ENCODE measurements at regions not wholly inside any gene's neighbourhood (a gene's known extent, or its start where the extent isn't known, plus 50 kb on each side); places are given as distances from the start of the nearest gene placed in this dataset.

GRCh38 chr3:59192473-59192872 lies 142.6 kb upstream of the CFAP20DC start:
- TF ChIP-seq REST (IDR thresholded peaks at IDR 0.05; ENCODE audit: insufficient read depth in 1 of 2, low read depth in 2 of 2, low read length in 2 of 2), result no peak
- TF ChIP-seq POLR2AphosphoS5 (IDR thresholded peaks at IDR 0.05; ENCODE audit: low read depth, low read length), result no peak
- TF ChIP-seq TAF1 (IDR thresholded peaks at IDR 0.05; ENCODE audit: borderline replicate concordance, insufficient read depth, low read length), result no peak
- TF ChIP-seq FOXP2 (optimal IDR thresholded peaks at IDR 0.05; ENCODE audit: borderline replicate concordance, extremely low read depth, extremely low read length, insufficient read depth), result no peak
